Midbrain (tissue), 1 donor: ENCODE measurements at regions not wholly inside any gene's neighbourhood (a gene's known extent, or its start where the extent isn't known, plus 50 kb on each side); places are given as distances from the start of the nearest gene placed in this dataset.
A peak's percentile ranks its signal among the peaks of the same experiment; 100 is the strongest.
"Not testable (repeated sequence)": the region's sequence is repeated elsewhere in the genome, so short reads cannot be mapped to it uniquely, and the experiment has no call there.

Experiments
- DNase-seq: peaks from one replicate; lab custom pipeline; 2025; lab: John Stamatoyannopoulos, UW

DNA sequence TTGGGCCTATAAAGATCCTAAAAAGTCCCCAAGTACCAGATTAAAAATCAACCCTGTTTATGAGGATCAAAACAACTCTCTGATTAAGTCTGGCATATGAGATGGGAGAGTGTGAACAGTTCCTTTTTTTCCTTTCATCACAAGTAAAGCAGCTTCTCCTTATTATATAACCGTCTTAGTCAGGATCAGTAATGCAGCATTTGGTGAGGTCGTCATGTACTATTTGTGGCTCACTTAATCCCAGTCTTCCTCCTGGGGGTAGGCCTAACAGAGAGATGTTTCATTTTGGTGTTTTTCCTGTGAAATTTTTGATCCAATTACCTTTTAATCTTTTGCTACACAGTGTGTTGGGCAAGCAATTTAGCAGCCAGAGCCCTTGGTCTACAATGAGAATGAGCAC lies 333.1 kb upstream of the KCNMB2 start:
- peak; percentile 28 for DNase-seq

DNA sequence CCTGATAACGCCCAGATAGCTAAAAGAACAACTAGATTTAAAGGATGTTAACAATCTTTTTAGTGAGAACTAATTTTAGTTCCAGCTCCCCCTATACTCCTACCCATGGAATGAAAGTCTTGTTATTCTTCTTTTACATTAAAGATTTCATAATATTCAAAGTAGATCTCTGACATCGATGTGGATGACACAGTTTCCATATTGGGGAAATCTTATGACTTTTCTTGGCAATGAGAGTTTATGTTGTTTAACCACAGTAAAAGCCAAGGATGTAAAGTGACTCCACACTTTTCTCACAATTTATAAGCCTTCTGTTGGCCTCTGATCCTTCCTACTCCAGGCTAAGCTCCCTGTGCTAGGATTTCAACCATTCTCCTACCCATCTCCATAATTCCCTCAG lies 332.6 kb upstream of the KCNMB2 start:
- DNase-seq, result no peak

DNA sequence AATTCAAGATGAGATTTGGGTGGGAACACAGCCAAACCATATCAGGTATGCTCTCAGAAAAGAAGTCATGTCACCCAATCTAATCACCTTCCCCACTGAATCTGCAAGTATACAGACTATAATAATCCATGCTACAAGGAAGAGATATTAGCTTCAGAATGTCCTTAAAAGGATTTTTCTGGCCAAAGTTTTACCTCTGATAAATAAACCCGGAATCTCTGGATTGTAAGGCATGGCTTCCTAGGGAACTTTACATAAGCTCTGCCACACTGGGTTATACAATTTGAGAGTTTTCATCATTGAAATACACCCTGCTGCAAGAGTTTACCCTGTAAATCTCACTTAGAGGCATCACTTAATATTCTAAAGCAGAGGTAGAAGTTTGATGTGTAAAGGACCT lies 330.5 kb upstream of the KCNMB2 start:
- no peak for DNase-seq

DNA sequence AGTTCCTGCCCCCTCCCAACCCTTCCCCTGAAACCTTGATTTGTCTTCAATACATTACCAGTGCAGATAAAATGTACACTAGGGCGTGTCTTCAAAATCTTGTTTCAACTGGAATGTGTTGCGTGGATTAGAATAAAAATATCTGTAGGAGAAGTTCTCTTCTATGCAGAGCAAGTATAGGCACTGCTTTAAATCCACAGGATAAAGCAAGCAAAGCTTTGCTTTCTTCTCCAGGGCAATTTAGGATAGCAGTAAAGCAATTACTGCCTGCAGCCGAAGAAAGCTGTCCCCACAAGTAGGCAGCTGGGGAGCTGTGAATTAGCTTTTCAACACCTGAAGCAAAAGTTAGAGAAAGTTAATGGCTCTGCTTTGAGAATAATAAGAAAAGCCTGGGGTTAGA lies 329.7 kb upstream of the KCNMB2 start:
- no peak for DNase-seq

DNA sequence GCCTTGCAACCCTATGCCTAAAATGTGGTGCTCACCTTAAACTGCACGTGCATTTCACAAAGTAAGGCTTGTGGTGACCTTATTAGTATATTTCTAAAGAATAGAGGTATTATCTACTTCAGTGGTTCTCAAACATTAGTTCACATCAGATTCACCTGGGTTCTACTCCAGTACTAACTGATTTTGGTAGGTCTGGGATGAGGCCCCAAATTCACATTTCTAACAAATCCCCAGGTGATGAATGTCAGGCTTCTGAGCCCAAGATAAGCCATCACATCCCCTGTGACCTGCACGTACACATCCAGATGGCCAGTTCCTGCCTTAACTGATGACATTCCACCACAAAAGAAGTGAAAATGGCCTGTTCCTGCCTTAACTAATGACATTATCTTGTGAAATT lies 329.1 kb upstream of the KCNMB2 start:
- not testable (repeated sequence) for DNase-seq

DNA sequence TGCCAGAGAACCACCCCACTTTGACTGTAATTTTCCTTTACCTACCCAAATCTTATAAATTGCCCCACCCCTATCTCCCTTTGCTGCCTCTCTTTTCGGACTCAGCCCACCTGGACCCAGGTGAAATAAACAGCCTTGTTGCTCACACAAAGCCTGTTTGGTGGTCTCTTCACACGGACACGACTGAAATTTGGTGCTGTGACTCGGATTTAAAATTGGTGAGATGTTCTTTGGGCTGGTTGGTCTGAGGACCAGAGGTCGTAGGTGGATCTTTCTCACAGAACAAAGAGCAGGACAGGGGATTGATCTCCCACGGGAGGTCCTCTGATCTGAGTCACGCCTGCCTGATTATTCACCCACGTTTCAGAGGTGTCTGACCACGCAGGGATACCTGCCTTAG lies 328.6 kb upstream of the KCNMB2 start:
- DNase-seq, result not testable (repeated sequence)

DNA sequence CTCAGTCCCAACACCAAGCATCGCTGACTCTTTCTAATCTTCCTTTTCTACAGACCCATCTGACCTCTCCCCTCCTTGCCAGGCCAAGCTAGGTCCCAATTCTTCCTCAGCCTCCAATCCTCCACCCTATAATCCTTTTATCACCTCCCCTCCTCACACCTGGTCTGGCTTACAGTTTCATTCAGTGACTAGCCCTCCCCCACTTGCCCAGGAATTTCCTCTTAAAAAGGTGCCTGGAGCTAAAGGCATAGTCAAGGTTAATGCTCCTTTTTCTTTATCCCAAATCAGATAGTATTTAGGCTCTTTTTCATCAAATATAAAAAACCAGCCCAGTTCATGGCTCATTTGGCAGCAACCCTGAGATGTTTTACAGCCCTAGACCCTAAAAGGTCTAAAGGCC lies 327.1 kb upstream of the KCNMB2 start:
- not testable (repeated sequence) for DNase-seq

DNA sequence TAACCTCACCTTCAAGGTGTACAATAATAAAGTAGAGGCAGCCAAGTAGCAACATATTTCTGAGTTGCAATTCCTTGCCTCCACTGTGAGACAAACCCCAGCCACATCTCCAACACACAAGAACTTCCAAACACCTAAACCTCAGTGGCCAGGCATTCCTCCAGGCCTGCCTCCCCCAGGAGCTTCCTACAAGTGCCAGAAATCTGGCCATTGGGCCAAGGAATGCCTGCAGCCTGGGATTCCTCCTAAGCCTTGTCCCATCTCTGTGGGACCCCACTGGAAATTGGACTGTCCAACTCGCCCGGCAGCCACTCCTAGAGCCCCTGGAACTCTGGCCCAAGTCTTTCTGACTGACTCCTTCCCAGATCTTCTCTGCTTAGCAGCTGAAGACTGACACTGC lies 326.6 kb upstream of the KCNMB2 start:
- not testable (repeated sequence) for DNase-seq

DNA sequence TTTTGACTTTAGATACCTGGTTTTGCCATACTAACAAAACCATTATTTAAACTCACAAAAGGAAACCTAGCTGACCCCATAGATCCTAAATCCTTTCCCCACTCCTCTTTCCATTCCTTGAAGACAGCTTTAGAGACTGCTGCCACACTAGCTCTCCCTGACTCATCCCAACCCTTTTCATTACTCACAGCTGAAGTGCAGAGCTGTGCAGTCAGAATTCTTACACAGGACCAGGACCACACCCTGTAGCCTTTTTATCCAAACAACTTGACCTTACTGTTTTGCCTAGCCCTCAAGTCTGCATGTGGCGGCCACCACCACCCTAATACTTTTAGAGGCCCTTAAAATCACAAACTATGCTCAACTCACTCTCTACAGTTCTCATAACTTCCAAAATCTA lies 325.1 kb upstream of the KCNMB2 start:
- not testable (repeated sequence) for DNase-seq

DNA sequence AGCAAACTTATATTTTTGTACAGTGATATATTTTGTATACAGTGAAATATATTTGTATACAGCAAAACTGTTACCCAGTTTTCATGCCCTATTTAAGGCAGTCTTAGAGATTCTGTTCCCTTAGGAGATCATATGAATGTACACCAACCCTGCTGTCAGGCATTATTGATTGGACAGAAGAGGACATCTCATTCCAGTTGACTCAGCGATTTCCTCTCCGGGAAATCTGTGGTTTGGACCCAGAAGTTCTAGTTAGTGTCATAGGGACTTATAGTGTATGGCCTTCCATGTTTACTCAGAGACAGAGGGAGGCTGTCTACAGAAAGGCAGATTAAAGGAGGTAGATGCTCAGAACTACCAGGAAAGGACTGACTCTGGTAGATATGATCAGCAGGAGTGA lies 318.8 kb upstream of the KCNMB2 start:
- DNase-seq, result no peak

DNA sequence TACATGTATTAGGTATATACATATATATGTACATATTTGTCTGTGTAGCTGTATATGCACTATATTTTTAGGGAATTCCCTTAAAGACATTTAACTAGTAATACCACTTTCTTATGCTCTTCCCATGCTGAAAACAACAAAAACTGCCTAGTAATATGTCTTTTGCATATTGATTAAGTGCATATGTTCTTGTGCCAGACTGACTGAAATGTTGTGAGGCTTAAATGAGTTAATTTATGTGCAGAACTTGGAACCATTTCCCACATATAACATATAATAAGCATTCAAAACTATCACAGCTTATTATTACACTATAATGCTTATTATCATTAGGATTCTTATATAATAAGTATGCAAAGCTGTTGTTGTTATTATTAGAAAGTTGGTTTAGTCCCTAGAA lies 318.0 kb upstream of the KCNMB2 start:
- no peak for DNase-seq

DNA sequence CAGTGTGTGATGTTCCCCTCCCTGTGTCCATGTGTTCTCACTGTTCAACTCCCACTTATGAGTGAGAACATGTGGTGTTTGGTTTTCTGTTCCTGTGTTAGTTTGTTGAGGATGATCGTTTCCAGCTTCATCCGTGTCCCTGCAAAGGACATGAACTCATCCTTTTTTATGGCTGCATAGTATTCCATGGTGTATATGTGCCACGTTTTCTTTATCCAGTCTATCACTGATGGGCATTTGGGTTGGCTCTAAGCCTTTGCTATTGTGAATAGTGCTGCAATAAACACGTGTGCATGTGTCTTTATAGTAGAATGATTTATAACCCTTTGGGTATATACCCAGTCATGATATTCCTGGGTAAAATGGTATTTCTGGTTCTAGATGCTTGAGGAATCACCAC lies 316.6 kb upstream of the KCNMB2 start:
- DNase-seq, result not testable (repeated sequence)

DNA sequence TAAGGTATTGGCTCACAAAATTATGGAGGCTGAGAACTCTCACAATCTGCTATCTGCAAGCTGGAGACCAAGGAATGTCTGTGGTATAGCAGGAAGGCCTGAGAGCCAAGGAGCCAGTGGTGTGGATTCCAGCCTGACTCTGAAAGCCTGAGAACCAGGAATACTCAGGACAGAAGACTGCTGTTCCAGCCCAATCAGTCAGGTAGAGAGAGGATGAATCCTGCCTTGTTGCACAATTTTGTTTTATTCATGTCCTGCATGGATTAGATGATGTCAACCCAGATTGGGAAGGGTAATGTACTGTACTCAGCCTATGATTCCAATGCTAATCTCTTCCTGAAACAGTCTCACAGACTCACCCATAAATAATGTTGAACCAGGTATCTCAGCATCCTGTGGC lies 312.4 kb upstream of the KCNMB2 start:
- no peak for DNase-seq

DNA sequence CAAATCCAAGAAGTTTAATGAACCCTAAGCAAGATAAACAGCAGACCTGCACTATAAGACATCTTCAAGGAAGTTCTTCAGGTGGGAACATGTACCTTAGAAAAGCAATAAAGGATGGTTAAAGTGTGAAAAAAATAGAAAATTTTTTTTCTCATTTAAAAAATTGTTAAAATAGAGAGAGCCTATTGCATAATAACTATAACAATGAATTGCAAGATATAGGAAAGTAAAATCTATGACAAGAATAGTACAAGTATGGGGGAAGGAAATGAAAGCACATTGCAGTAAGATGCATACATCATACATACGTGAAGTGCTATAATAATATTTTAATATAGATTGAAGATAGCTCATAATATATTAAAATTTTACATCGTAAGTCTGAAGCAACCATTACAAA lies 310.1 kb upstream of the KCNMB2 start:
- no peak for DNase-seq

DNA sequence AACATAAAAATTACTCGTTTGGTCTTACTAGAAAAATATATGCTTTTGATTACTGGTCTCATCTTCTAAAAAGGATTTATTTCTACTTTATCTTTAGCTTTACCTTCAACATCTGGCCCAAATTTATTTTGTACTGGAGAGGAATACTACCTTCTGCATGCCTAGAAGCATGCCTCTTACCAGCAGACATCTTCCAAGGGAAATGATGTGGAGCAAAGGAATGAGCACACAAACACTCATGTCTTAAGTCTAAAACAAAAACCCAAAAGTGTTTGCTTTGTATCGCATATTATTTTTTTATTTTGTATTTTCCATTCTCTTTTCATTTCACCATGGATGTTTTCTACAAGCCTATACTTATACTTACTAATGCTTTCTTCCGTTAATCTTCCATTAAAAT lies 304.6 kb upstream of the KCNMB2 start:
- no peak for DNase-seq

DNA sequence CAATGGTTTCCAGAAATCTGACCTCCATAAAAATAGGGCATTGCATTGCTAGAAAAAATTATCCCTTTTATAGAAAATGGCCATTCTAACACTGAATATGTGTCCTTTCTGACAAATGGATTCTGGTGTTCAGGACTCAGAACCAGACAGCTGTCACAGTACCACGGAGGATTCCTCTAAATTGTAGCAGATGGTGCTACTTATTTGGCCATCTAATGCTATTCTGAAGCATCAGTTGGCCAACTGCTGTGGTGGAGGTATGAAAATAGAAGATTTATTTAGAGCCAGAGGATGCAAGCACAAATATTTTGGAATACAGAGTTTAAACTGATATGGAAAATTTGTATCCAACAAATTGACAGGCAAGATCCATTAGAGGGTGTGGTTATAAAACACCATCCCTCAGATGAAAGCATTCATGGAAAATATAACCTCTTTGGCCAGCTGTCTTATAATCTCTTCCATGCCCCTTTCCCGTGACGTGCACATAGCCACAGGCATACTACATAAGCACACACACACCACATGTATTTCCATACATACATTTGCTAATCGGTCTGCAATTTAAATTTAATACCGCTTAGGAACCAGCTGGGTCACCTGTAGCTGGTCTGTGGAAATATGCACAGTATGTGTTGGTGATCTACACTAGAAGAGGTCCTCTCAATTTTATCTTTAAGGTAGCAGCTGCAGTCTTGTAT lies 302.7 kb upstream of the KCNMB2 start:
- DNase-seq, result no peak

DNA sequence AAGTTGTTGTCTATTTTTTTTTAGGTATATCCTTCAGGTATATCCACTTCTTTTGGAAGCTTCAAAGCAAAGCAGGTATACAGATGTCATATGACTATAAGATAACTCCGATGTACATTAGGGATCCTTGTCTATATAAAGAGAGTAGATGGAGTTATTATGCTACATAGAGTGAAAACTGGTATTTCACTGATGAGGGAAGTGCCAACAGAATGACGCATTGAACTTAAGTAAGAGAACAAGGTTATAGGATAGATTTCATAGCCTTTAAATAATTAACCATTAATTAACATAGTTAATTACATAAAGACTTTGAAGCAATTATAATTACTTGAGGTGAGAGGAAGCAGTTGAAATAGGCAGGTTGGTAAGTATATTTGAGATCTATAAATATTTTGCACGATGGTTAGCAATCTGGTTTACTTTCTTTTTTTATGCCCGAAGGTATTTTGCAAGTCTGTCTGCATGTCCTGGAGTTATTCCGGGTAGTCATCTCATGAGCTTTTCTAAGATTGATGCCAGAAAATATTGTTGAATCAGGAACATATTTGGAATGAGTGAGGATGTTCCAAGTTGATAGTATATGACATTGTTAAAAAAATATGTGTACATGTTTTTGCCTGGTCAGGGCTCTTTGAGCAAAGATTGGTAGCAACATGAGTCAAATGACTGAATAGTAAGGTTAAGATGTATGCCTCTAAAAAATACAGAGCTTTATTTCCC lies 299.5 kb upstream of the KCNMB2 start:
- no peak for DNase-seq

DNA sequence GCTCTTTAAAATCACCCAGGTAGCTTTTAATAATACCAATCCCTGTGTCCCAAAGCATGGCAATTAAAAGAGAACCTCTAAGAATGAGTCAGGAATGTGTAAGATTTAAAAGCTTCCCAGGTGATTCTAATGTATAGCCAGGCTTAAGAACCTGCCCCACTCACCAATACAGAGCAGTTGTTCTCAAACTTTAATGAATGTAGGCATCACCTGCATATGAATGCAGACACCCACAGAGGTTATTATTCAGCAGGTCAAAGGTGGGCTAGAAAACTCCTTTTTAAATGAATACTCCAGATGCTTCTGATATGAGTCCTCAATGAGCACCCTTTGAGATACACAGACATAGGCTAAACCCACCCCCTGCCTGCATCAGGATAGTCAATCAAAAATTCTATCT lies 298.1 kb upstream of the KCNMB2 start:
- DNase-seq, result no peak

DNA sequence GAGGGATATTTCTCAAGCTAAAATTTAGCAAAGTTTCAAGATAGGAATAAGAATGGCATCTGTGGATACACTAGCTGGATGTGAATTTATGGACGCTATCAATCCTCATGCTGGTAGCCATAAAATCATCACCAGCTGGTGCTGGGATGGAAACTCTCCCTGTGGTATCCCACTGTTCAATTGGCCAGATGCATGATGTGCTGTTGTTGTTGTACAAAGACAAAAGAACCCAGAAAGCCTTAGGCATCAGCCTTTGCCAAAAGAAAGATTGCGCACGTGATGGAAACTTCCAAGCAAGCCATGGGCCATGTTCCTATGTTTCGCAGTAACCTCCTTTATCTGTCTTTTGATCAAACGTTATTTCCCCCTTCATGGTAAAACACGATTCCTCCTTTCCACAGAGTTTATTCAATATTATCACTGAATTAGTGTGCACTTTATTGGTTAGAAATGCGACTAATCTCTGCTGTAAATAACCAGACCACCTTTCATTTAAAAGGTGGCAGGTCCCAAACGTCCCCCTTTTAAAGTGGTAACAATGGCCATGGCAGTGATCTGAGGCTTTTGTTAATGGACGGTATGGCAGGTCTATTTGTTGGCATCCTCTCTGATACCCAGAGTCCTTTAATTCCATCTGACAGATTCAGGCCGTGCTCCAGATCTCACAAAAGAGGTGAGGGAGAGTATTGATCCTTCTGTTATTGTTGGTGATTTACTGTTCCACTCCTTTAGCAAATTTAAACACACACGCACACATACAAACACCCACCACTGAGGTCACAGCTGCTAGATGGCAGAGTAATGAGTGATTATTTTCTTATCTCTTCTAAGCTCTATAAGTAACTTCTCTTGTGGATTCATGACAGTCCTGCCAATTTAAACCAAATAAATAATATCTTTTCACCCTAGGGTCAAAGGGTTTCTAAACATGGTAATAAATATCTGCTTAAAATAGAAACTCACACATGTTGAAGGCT lies 291.2 kb upstream of the KCNMB2 start:
- no peak for DNase-seq

DNA sequence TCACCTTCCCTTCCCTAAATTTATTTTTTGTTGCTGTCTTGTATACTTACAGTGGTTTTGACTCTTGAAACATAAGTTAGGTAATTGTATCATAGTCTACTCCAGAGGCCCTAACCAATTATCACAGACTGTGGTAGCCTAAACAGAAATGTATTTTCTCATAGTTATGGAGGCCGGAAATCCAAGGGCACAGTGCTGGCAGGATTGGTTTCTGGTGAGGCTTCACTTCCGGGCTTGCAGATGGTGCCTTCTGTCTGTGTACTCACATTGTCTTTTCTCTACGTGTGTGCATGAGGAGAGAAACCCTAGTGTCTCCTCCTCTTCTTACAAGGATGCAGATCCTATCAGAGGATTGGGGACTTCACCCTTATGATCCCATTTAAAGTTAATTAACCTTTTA lies 290.2 kb upstream of the KCNMB2 start:
- no peak for DNase-seq

DNA sequence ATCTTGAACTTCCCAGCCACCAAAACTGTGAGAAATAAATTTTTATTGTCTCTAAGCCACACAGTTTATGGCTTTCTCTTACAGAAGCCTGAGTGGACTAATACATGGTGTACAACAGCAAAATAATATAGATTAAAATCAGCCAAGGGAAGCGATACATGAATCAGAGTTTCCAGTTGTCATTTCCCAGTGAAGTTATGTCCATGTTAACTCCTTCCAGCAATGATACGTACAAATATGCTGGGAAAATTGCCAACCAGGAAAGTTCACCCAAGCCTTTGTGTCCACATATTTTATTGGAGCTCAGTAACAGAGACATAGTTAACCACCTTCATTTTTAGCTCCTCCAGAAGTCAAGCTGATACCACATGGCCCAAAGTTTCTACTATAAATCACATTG lies 280.9 kb upstream of the KCNMB2 start:
- no peak for DNase-seq

DNA sequence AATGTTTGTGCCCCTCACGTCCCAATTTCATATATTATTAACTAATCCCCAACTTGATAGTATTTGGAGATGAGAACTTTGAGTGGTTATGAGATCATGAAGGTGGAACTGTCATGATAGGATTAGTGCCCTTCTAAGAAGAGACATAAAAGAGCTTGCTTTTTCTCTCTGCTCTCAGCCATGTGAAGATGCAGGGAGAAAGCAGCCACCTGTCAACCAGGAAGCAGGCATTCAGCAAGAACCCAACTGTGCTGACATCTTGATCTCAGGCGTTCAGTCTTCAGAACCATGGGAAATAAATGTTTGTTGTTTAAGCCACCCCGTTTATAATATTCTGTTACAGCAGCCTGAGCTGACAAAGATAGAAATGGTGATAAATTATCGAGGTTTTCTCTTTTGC lies 278.7 kb upstream of the KCNMB2 start:
- DNase-seq, result no peak

DNA sequence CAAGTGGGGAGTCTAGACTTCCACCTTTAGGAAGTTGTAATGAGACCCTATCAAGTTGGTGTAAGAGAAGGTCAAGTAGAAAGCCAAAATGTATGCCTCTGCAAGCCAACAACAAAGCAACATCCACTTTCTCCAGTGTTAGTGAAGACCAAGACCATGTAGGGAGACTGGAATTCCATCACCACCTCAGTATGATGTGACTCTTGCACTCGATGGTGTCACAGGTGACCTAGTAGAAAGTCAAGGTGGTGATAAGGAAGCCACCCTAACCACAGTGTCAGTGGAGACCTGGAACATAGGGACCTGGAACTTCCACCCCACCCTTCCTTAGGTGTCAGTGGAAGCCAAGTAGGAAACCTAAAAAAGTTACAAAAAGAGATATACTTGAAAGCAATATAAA lies 278.1 kb upstream of the KCNMB2 start:
- no peak for DNase-seq
